Body of pancreas (tissue), 4 donors: ENCODE measurements at regions not wholly inside any gene's neighbourhood (a gene's known extent, or its start where the extent isn't known, plus 50 kb on each side); places are given as distances from the start of the nearest gene placed in this dataset.

Source experiments
- ATAC-seq: fragments of 150-250 bp; one replicate; pipeline ENCODE4 v1.9.1; 2016
- DNase-seq, 4 donors: peaks; one replicate each; pipeline ENCODE4 v3.0.0-alpha.2; 2019
- H3K27ac ChIP-seq, 4 donors: fragments of 200-600 bp; sonication (generic); 1 replicate in 3 of 4; 2 replicates in 1 of 4; pipeline versions ENCODE4 v1.5.1 to v1.6.1; 2016 to 2019; ENCODE audit warnings: mild to moderate bottlenecking in 1 of 4, mixed read lengths in 1 of 4, moderate library complexity in 1 of 4
- H3K27me3 ChIP-seq, 2 donors: fragments of 200-600 bp; sonication (generic); one replicate each; pipeline ENCODE4 v1.6.0; 2016; ENCODE audit warnings: mild to moderate bottlenecking in 1 of 2
- H3K36me3 ChIP-seq, 2 donors: fragments of 200-600 bp; sonication (generic); replicated peaks in 1 of 2; 2 replicates each; pipeline ENCODE4 v1.5.1; 2016; ENCODE audit warnings: low read depth in 2 of 2; ENCODE audit not compliant: insufficient read depth in 1 of 2
- H3K4me1 ChIP-seq: fragments of 200-600 bp; sonication (generic); one replicate; pipeline ENCODE4 v1.6.0; 2016
- H3K4me3 ChIP-seq, 2 donors: fragments of 200-600 bp; sonication (generic); 1 replicate in 1 of 2; 2 replicates in 1 of 2; pipeline ENCODE4 v1.5.1; 2016 to 2019
- H3K9me3 ChIP-seq, 3 donors: fragments of 200-600 bp; sonication (generic); 1 replicate in 2 of 3; 2 replicates in 1 of 3; pipeline ENCODE4 v1.5.1; 2016
- POLR2A ChIP-seq, 3 donors: fragments of 450-650 bp; IDR thresholded peaks; one replicate each; pipeline ENCODE4 v1.6.1; 2016; ENCODE audit warnings: antibody characterized with exemption in 3 of 3, mild to moderate bottlenecking in 2 of 3
- WGBS, 2 donors: methylation state at CpG; one replicate each; pipeline ENCODE4 v1.1.5; 2017; 5-methylcytosine and 5-hydroxymethylcytosine counted together
- intact Hi-C: fragments of 100-400 bp; cut with DNase I; formaldehyde crosslinking; loops from one replicate; pipeline ENCODE4 v1.15.1; 2023
- TF ChIP-seq, protein P1 (sequence below), 7 experiments: fragments of 450-650 bp in 4 of 7; fragments of 200-600 bp in 3 of 7; sonication (generic) in 3 of 7; IDR thresholded peaks; one replicate each; pipeline ENCODE4 v1.5.1; 2016 to 2019; ENCODE audit warnings: antibody characterized with exemption in 7 of 7

DNA sequence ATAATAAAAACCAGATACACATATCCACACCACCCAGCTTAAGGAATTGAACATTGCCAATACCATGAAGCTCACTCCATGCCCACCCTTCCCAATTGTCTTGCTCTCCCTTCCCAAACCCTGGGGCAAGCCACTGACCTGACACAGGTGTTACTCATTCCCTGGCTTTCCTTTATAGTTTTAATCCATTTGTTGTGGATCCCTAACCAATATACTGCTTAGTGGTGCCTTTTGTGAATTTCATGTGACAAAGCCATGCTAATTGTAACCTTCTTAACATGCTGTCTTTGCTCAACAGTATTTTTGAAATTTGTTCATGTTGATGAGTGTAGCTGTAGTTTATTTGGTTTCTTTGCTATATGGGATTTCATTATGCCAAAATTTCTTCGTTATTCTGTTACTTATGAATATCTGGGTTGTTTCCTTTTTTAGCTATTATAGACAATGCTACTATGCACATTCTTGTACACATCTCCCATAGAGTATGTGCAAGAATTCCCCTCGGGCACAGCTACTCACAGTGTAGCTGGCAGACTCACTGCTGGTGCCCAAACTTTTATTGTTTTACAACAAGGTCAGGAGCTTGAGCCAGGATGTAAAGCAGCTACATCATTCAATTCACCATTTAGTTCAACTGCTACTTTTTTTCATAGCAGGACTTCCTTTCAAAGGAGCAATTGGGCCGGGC lies 90.8 kb upstream of the ATL2 start:
- intact Hi-C loops, result no loop called here
- WGBS, 2 donors, result 37 to 41% methylated on average over 3 of the region's 3 CpGs
- ATAC-seq (no peak), DNase-seq (no peak)
- Histone ChIP-seq H3K4me3 (no peak overlapping the region), H3K9me3 (no peaks in the 10 kb centered on the region), H3K4me1 (peaks cover 8% of the 10 kb centered on the region), H3K27ac (no peak overlapping the region), H3K36me3 (no peaks in the 10 kb centered on the region), H3K27me3 (no peaks in the 10 kb centered on the region)
- TF ChIP-seq POLR2A (IDR thresholded peaks at IDR 0.05), result no peak
- TF ChIP-seq, protein P1, sequence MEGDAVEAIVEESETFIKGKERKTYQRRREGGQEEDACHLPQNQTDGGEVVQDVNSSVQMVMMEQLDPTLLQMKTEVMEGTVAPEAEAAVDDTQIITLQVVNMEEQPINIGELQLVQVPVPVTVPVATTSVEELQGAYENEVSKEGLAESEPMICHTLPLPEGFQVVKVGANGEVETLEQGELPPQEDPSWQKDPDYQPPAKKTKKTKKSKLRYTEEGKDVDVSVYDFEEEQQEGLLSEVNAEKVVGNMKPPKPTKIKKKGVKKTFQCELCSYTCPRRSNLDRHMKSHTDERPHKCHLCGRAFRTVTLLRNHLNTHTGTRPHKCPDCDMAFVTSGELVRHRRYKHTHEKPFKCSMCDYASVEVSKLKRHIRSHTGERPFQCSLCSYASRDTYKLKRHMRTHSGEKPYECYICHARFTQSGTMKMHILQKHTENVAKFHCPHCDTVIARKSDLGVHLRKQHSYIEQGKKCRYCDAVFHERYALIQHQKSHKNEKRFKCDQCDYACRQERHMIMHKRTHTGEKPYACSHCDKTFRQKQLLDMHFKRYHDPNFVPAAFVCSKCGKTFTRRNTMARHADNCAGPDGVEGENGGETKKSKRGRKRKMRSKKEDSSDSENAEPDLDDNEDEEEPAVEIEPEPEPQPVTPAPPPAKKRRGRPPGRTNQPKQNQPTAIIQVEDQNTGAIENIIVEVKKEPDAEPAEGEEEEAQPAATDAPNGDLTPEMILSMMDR (IDR thresholded peaks at IDR 0.05), result no peak

DNA sequence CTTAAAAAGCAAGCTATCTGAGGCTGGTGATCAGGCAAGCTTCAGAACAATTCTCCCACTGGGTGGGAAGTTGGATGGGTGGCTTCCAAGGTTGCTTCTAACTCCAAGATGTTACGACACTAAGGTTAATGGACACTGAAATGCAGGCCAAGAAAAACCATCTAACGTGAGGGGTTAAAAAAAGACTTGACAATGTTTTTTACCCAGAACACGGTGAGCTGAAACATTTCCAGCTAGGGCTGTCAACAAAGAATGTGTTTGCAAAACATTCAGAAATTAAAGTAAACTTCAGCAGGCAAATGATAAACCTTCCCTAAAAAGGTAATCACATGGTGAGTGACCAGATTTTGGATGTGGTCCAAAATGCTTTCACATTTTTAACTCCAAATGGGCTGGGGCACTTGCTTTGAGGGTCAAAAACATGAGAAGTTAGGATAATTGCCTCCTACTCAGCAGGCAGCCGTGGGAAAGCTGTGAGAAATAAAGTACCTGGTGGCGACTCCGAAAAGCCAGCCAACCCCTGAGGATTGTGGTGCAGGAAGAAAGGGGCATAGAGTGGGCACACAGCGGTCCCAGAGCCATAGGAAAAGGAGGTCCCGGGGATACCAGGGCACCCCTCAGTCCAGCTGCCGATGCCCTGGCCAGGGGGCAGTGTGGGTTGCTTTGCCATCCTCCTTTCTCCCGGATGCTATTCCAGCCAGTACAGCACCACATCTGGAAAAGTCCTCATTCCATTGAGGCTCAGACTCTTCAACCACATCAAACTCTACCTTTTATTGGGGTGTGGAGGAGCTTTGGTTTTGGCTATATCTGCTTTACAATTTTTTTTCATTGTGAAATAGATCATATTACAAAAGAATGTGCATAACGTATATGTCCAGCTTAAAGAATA lies 90.0 kb upstream of the ATL2 start:
- H3K27me3 ChIP-seq, result no peaks in the 10 kb centered on the region
- no peak overlapping the region for H3K4me3 ChIP-seq
- peaks cover 8% of the 10 kb centered on the region for H3K4me1 ChIP-seq
- ATAC-seq (no peak), DNase-seq (no peak)
- H3K36me3 ChIP-seq, result no peaks in the 10 kb centered on the region
- TF ChIP-seq, protein P1 (IDR thresholded peaks at IDR 0.05), result no peak
- no peak for TF ChIP-seq POLR2A (IDR thresholded peaks at IDR 0.05)
- no peak overlapping the region for H3K27ac ChIP-seq
- intact Hi-C loops, result no loop called here
- no peaks in the 10 kb centered on the region for H3K9me3 ChIP-seq
- 39 to 50% methylated on average over 11 of the region's 11 CpGs for WGBS, 2 donors

DNA sequence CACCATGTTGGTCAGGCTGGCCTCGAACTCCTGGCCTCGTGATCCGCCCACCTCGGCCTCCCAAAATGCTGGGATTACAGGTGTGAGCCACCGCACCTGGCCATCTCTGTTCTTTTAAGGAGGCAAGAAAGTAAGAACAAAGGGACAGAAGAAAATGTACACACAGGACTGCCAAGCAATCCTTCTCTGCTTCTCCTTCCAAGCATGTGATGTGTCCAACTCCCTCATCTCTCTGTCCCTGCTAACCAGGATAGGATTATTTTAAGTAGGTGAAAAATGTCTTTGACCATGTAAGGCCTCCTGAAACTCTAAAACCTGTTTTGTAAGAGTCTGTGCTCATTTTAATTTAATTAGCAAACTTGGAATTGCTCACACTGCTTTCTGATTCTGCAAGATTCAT lies 89.3 kb upstream of the ATL2 start:
- no peak for ATAC-seq
- intact Hi-C loops, result no loop called here
- TF ChIP-seq, protein P1 (IDR thresholded peaks at IDR 0.05), result no peak
- no peak for TF ChIP-seq POLR2A (IDR thresholded peaks at IDR 0.05)
- no peak for DNase-seq
- Histone ChIP-seq H3K9me3 (no peaks in the 10 kb centered on the region), H3K27me3 (no peaks in the 10 kb centered on the region), H3K4me1 (peaks cover 8% of the 10 kb centered on the region), H3K27ac (no peak overlapping the region), H3K36me3 (no peaks in the 10 kb centered on the region), H3K4me3 (no peak overlapping the region)
- WGBS, 2 donors, result 88 to 92% methylated on average over 5 of the region's 5 CpGs

DNA sequence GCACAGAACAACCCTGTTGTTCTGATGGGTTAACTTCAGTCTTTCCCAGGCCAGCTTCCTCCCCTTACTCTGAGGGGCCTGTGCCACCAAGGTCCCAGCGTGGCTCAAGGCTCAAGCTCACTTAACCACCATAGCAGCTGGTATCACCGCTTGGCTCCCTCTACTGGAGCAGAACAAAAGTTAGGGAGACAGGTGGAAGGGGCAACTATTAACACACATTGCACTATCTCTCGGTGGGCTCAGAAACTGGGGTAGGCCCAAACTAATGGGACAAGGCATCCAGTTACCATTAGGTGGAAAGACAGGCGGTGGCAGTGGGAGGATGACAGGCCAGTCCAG lies 88.7 kb upstream of the ATL2 start:
- Histone ChIP-seq H3K27me3 (no peaks in the 10 kb centered on the region), H3K4me3 (no peak overlapping the region), H3K27ac (no peak overlapping the region), H3K9me3 (no peaks in the 10 kb centered on the region), H3K4me1 (peaks cover 8% of the 10 kb centered on the region), H3K36me3 (no peaks in the 10 kb centered on the region)
- no peak for TF ChIP-seq POLR2A (IDR thresholded peaks at IDR 0.05)
- TF ChIP-seq, protein P1 (IDR thresholded peaks at IDR 0.05), result peak in 4 of 7 experiments; percentile 17 to 41 (median 29)
- ATAC-seq (no peak), DNase-seq (peak; percentile 13 to 38 (median 18))
- intact Hi-C loops, result no loop called here
- WGBS, 2 donors, result 55 to 64% methylated on average over 4 of the region's 4 CpGs
